ENCODE measurements at regions not wholly inside any gene's neighbourhood (a gene's known extent, or its start where the extent isn't known, plus 50 kb on each side); places are given as distances from the start of the nearest gene placed in this dataset.

DNA sequence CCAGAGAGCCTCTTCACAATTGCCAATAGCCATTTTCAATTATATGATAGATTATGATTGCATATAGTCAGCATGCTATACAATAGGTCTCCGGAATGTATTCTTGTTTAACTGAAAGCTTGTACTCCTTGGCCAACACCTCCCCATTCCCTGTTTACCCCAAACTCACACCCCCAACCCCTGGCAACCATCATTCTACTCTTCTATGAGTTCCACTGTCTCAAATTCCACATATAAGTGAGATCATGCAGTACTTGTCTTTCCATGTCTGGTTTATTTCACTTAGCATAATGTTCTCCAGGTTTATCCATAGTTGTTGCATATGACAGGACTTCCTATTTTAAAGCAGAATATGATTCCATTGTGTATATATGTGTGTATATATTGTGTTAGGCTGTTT is 110.7 kb upstream of the STC2 start:
- TF ChIP-seq, protein P1, sequence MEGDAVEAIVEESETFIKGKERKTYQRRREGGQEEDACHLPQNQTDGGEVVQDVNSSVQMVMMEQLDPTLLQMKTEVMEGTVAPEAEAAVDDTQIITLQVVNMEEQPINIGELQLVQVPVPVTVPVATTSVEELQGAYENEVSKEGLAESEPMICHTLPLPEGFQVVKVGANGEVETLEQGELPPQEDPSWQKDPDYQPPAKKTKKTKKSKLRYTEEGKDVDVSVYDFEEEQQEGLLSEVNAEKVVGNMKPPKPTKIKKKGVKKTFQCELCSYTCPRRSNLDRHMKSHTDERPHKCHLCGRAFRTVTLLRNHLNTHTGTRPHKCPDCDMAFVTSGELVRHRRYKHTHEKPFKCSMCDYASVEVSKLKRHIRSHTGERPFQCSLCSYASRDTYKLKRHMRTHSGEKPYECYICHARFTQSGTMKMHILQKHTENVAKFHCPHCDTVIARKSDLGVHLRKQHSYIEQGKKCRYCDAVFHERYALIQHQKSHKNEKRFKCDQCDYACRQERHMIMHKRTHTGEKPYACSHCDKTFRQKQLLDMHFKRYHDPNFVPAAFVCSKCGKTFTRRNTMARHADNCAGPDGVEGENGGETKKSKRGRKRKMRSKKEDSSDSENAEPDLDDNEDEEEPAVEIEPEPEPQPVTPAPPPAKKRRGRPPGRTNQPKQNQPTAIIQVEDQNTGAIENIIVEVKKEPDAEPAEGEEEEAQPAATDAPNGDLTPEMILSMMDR (IDR thresholded peaks at IDR 0.05) = no peak
- no peak overlapping the region for H3K4me3 ChIP-seq
- DNase-seq (ENCODE audit: low spot score) = no peak
- H3K27ac ChIP-seq = no peak overlapping the region

DNA sequence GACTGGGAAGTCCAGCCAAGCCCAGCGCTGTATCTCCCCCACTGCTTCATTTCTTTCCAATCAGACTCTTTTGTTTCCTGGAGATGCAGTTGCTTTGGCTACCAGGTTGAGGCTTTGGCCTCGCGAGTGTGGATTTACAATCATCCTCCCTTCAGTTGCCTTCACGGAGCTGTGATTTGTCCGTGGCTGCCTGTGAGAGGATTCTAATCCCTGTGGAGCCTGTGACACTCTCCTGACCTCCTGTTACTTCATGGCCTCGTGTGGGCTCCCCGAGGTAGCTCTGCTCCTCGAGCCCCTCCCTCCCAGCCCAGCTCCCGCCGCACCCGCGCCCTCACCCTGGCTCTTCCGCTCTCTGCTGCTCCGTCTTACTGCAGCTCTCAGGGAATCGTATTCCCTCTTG is 107.2 kb upstream of the STC2 start:
- TF ChIP-seq, protein P1 (IDR thresholded peaks at IDR 0.05) = no peak
- H3K4me3 ChIP-seq = no peak overlapping the region
- DNase-seq (ENCODE audit: low spot score) = no peak
- no peak overlapping the region for H3K27ac ChIP-seq

DNA sequence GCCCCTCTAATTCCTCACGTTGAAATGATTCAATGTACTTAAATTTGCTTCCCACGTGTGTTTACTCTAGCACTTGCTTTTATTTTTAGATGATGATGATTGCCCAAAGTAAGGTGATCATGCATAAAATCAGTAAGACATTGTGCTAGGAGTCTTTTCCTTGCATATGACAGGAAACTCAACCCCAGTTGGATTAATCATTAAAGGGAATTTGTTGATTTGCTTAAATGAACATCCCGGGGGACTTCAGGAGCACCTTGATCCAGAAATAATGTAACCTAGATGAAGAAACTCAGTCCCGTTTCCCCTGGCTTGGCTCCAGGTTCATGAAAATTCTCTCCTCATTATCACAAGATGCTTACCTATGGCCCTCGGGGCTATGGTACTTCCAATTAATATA is 106.1 kb upstream of the STC2 start:
- no peak overlapping the region for H3K4me3 ChIP-seq
- no peak for DNase-seq (ENCODE audit: low spot score)
- TF ChIP-seq, protein P1 (IDR thresholded peaks at IDR 0.05) = no peak
- no peak overlapping the region for H3K27ac ChIP-seq

DNA sequence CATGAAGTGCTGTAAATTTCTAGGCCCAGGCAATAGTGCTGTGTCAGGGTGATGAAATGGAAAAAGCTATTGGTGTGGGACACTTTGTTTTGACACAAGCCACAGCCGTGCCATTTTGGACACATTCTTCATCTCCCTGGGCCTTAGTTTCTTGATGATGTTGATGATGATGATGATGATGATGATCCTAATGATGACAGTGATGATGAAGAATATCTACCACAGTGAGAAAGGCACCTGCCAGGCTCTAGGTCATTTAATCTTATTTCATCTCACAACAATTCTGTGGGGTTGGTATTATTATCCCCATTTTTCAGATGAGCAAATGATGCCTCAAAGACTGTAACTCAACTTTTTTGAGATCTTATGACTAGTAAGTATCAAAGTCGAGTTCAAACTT is 102.2 kb upstream of the STC2 start:
- no peak for DNase-seq (ENCODE audit: low spot score)
- TF ChIP-seq, protein P1 (IDR thresholded peaks at IDR 0.05) = no peak
- no peak overlapping the region for H3K27ac ChIP-seq
- H3K4me3 ChIP-seq = no peak overlapping the region

DNA sequence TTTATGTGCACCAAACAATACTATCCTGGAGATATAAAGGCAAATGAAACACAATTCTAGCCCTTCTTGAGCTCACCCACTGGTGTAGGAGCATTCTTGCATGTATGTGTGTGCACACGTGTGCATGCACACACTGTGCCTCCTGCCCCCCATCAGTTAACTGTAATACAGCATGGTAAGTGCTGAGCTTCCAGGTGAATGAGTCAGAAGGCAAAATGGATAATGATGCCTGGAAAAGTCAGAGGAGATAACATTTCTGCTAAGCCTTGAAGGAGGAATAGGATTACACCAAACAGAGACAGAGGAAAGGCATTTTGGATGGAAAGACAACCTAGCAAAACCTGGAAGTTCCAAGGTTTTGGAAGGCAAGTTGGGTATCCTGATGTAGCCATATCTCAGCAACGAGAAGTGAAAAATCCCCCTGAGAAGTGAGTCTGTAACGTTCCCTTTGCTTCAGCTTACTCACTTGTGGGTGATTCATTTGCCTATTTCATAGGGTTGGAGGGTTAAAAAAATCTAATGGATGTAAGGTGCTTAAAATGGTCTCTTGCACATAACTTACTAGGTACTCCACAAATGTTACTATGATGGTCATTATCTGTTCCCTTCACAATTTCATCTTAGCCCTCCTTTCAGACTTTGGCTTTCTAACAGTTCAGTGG is 101.4 kb upstream of the STC2 start:
- TF ChIP-seq, protein P1 (IDR thresholded peaks at IDR 0.05) = no peak
- DNase-seq (ENCODE audit: low spot score) = no peak
- H3K4me3 ChIP-seq = no peak overlapping the region
- no peak overlapping the region for H3K27ac ChIP-seq

DNA sequence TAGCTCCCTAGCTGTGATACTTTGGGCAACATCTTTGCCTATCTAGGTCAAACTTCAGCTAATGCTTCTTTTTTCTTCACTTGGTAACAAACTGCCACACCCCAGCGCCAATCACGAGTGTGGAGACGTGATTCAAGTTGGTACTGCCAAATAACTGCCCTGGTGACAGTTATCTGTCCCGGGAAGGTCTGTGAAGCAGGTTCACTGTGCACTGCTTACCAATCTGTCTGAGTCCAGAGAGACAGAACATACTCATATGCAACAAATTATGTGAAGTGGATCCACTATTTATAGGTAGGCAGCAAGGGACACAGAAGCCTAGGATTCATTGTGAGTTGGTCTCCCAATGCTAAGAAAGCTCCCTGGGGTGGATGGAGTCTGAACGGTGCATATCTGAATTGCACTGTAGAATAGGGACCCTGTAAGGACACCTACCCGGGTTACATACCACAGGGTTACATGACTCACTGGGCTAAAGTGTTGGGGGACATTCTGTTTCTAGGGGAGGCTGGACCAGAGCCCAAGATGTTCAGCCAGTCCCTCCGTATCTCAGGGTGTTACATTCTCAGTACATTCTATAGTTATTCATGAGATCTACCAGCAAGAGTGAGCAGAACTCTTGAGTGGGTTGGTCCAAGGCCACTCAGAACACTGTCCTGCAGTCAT is 95.4 kb upstream of the STC2 start:
- Histone ChIP-seq H3K27ac (no peak overlapping the region), H3K4me3 (no peak overlapping the region)
- TF ChIP-seq, protein P1 (IDR thresholded peaks at IDR 0.05) = no peak
- DNase-seq (ENCODE audit: low spot score) = no peak

DNA sequence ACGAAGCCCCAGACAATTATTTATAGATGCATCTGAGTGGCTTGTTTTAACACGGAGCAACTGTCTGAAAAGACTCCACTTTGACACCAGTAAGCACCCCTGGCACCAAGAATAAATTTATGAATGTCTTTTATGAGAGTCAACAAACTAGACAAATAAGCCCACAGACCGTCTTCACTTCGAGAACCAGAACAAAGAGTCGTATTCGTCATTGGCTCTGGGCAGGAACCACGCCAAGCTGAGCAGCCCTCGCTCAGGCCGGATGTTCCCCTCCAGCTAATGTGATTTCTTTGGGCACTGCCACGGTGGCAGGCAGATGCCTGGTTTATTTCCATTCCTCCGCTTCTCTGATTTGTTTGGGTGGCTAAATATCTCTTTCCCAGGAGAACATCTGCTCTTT is 91.9 kb upstream of the STC2 start:
- no peak for DNase-seq (ENCODE audit: low spot score)

More for the DNA sequence above, 91.9 kb upstream of the STC2 start:
- TF ChIP-seq, protein P1 (IDR thresholded peaks at IDR 0.05) = no peak
- no peak overlapping the region for H3K4me3 ChIP-seq
- H3K27ac ChIP-seq = no peak overlapping the region
